GM19397 (cell line): ENCODE measurements at regions not wholly inside any gene's neighbourhood (a gene's known extent, or its start where the extent isn't known, plus 50 kb on each side); places are given as distances from the start of the nearest gene placed in this dataset.

Experiments
- ATAC-seq: cut with Tn5 transposase; IDR thresholded peaks from one replicate; pipeline ENCODE4 v1.9.1; 2021; ENCODE audit warnings: mild to moderate bottlenecking, moderate library complexity; ENCODE audit not compliant: unreplicated experiment

DNA sequence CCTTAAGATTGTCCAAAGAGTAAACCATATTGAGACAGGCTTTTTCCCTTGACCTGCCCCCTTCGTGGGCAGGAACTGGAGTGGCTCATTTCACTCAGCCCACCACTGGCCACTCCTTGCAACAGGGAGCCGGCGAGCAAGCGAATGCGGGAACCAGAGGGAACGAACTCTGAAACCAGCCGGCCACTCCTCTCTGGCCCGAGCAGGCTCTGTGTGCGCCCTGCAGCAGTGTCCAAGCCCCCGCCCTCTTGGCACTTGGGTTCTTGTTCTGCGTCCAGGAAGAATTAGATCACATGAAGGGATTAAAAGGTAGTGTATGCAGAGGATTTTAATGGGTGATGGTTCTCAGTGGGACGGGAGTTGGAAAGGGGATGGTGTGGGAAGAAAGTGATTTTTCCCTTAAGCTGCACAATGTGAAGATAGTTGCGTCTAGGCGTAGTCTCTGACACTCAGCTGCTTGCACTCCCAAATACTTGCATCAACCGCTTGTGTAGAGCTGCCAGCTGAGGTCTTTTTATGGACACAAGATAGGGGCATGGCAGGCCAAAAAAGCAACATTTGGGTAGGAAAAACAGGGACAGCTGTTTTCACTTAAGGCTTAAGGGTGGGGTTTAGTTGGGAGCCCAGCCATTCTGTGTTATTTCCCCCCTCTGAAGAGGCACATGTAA lies 1209.7 kb upstream of the PCDH20 start:
- no peak for ATAC-seq

- no peak for ATAC-seq
Observed at GRCh38 chr13:62613819-62614218, 1198.2 kb upstream of the PCDH20 start.

- ATAC-seq, result no peak
Observed at GRCh38 chr13:62611343-62611742, 1195.7 kb upstream of the PCDH20 start.

GRCh38 chr13:62598708-62599107 lies 1183.1 kb upstream of the PCDH20 start:
- ATAC-seq, result no peak

GRCh38 chr13:62595976-62596375 lies 1180.3 kb upstream of the PCDH20 start:
- no peak for ATAC-seq

DNA sequence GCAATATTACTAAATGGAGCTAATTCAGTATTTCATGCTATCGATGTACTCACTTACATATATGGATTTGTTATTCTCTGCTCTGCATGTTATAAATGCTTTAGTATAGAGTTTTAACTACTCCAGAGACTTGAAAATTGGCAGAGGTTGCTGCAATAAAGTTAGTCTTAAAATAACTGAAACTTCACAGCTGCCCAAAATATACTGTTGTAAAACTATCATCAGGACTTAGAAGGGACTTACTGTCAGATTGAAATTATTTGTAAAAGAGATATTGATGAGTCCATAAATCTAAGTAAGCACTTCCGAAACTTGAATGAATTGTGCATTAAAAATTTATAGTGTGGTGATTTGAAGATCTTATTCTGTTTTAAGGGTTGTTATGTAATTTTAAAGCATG lies 1178.2 kb upstream of the PCDH20 start:
- no peak for ATAC-seq

GRCh38 chr13:62583466-62583865 lies 1167.8 kb upstream of the PCDH20 start:
- no peak for ATAC-seq

- no peak for ATAC-seq
Observed at GRCh38 chr13:62578402-62578801, 1162.8 kb upstream of the PCDH20 start.

DNA sequence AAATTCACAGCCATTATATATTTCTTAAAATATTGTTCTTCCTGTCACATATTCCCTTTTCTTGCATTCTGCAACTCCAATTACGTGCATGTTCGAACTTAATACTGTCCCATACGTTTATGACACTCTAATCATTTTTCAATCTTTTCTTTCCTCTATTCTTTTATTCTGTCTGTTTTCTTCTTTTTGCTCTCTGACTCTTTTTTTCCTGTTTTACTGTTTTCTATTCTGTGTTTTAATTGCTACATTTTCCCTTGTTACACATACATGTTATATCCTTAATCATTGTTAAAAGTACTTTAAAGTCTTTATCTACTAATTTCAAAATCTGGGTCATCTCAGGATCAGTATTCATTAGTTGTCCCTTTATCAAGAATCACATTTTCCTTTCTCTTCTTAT lies 1149.1 kb upstream of the PCDH20 start:
- no peak for ATAC-seq

DNA sequence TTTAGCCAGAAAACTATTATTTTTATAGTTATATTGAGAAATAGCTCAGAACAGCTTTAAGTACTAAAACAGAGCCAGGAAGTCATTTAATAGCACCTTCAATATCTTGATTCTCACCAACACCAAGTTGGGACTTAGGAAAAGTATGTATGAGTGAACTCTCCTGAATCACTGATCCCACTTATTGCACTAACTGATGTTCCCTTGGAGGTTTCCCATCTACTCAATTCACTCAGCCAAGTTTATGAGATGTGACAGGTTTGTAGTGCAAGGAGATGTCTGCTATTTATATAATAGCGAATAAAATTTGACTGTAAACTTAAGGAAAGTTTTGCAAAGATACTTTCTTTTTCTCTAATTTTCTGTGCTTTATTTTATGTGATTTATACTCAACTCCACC lies 1147.6 kb upstream of the PCDH20 start:
- ATAC-seq, result no peak

- no peak for ATAC-seq
Observed at GRCh38 chr13:62556978-62557377, 1141.3 kb upstream of the PCDH20 start.

GRCh38 chr13:62551588-62551987 lies 1135.9 kb upstream of the PCDH20 start:
- ATAC-seq, result no peak

GRCh38 chr13:62544928-62545327 lies 1129.3 kb upstream of the PCDH20 start:
- no peak for ATAC-seq

DNA sequence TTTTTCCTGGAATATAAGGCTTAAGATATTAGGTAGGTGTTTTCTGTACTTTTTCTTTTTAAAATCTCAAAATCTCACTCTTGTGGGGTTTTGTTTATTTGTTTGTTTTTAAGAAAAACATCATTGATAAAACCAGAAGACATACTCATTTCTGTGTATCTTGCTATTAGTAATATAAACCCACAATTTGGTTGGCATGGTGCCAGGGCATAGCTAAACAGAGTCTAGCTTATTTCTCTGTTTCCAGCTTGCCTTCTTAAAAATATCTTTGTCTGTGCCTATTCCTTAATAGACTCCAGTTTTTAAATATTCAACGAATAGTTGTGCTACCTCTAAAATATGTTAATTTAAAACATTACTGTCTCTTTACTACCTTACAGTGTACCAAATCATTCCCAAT lies 1121.9 kb upstream of the PCDH20 start:
- no peak for ATAC-seq

DNA sequence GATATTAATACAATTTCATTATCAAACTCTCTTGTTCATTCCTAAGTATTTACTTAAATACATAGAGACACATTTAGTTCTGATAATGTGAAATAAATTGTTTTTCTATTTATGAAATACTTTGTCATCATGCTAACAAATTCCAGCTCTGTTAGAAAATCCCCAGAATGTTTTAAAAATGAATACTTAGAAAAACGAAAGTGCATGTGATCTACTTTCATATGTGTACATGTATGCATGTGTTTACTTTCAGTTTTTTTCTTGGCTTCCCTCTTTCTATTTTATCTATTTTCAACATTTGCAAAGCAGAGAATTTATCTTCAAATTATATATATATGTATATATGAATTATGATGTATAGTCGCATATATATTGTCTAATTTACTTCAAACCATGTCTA lies 1110.0 kb upstream of the PCDH20 start:
- ATAC-seq, result no peak

GRCh38 chr13:62524498-62524897 lies 1108.8 kb upstream of the PCDH20 start:
- ATAC-seq, result no peak

GRCh38 chr13:62524061-62524460 lies 1108.4 kb upstream of the PCDH20 start:
- no peak for ATAC-seq

DNA sequence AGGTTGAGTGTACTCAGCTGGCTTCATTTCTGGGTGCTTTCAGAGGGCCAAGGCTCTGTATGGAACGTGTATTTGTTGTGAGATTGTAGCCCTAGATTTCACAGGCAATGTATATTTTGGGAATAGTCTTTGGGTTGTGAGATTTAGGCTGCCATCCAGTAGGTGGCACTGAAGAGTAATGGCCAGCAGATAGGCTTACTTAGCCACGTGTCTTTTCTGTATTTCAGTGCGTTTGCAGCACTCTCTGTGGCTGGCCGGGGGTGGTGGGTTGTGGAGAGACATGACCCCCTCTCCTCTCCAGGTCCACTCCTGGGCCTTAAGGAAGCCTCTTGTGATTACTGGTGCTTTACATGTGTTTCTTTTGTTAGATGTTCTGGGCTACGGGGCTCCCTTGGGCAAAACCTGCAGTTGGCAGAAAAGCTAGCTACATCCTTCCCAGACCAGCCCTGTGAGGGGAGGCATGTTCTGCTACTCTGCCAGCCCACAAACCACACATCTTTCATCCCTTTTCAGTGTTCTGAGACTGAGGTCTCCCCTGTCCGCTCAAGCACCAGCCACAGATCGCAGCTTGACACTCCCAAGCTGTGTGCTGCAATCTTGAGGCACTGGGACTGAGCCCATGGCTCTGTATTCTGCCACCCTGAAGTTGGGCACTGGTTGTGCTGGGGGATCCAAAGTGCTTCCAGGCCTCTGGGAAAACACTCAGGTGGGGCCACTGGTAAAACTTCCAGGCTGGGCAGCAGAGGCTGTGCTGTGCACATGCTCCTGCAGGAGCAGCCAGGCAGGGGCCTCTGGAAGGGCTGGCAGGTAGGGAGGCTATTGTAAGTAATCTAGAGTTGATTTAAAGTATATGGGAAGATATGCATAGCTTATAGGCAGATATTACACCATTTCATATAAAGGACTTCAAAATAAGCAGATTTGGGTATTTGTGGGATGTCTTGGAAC lies 1096.8 kb upstream of the PCDH20 start:
- peak; percentile 91 for ATAC-seq

- no peak for ATAC-seq
Observed at GRCh38 chr13:62510906-62511655, 1095.4 kb upstream of the PCDH20 start.

DNA sequence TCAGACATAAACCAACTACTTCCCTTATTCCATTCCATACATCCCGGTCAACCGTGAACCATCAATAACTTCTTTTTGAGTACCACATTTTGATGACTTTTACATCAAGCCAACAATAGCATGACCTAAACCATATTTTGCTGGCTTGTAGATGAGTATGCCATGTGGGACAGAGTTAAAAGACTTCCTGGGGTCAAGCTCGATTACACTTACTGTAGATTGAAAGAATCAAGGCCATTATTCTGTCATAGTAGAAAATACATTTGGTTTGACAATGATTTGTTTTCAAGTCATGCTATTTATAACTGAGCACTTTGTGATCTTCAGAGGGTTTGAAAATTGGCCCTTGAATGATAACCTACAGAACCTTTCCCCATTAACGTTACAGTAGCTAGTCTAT lies 1086.9 kb upstream of the PCDH20 start:
- no peak for ATAC-seq

GRCh38 chr13:62489731-62490130 lies 1074.1 kb upstream of the PCDH20 start:
- ATAC-seq, result no peak

DNA sequence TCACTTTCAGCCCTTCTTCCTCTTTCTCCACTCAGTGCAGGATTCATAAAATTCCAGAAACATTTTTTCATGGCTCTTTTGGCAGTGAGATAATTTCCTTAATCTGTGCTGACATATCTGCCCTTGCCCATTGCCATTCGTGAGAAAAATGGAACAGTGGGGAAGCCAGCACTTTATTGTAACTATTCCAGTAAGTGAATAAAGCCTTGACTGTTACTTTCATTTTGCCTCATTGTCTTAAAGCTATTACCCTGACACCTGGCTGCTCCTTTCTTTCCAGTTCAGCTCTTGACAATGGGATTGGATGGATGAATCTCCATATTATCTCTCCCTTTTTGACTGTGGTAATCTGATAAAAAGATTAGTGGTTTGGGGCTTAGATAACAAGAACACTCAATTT lies 1068.1 kb upstream of the PCDH20 start:
- ATAC-seq, result no peak
